Upper lobe of left lung (tissue), 4 donors: ENCODE measurements at regions not wholly inside any gene's neighbourhood (a gene's known extent, or its start where the extent isn't known, plus 50 kb on each side); places are given as distances from the start of the nearest gene placed in this dataset.

Experiments
- CTCF ChIP-seq, 6 experiments: fragments of 450-650 bp in 4 of 6; fragments of 200-600 bp in 2 of 6; sonication (generic) in 2 of 6; IDR thresholded peaks; one replicate each; pipeline ENCODE4 v1.5.1; 2016 to 2019; ENCODE audit warnings: antibody characterized with exemption in 6 of 6
- EP300 ChIP-seq, 4 donors: sonication (generic); formaldehyde crosslinking; IDR thresholded peaks; one replicate each; pipeline ENCODE4 v1.5.1; 2017; ENCODE audit warnings: antibody characterized with exemption in 4 of 4, control low read depth in 2 of 4
- POLR2AphosphoS5 ChIP-seq, 2 donors: sonication (generic); formaldehyde crosslinking; IDR thresholded peaks; one replicate each; pipeline ENCODE4 v1.5.1; 2017; ENCODE audit warnings: antibody characterized with exemption in 2 of 2

- TF ChIP-seq POLR2AphosphoS5 (IDR thresholded peaks at IDR 0.05): no peak
- TF ChIP-seq CTCF (IDR thresholded peaks at IDR 0.05): no peak
- no peak for TF ChIP-seq EP300 (IDR thresholded peaks at IDR 0.05)
Measured at GRCh38 chr7:13028825-13029099, 341.3 kb downstream of the ARL4A start.
